Esophagus muscularis mucosa (tissue), 4 donors: ENCODE measurements at regions not wholly inside any gene's neighbourhood (a gene's known extent, or its start where the extent isn't known, plus 50 kb on each side); places are given as distances from the start of the nearest gene placed in this dataset.

Experiments used
- DNase-seq: peaks from one replicate; pipeline ENCODE4 v3.0.0-alpha.2; 2017; ENCODE audit errors: extremely low spot score
- H3K27ac ChIP-seq, 4 donors: fragments of 200-600 bp; sonication (generic); replicated peaks in 1 of 4; 1 replicate in 3 of 4; 2 replicates in 1 of 4; pipeline ENCODE4 v1.5.1; 2016 to 2019; ENCODE audit warnings: mild to moderate bottlenecking in 1 of 4
- H3K27me3 ChIP-seq, 4 donors: fragments of 200-600 bp; sonication (generic); one replicate each; pipeline versions ENCODE4 v1.5.1 to v1.6.0; 2016 to 2019
- H3K36me3 ChIP-seq, 4 donors: fragments of 200-600 bp; sonication (generic); one replicate each; pipeline ENCODE4 v1.5.1; 2016 to 2019
- H3K4me1 ChIP-seq, 4 donors: fragments of 200-600 bp; sonication (generic); one replicate each; pipeline ENCODE4 v1.5.1; 2016 to 2019
- H3K4me3 ChIP-seq, 4 donors: fragments of 200-600 bp; sonication (generic); 1 replicate in 2 of 4; 2 replicates in 2 of 4; pipeline ENCODE4 v1.5.1; 2016 to 2019; ENCODE audit warnings: mild to moderate bottlenecking in 4 of 4, moderate library complexity in 1 of 4
- H3K9me3 ChIP-seq, 4 donors: fragments of 200-600 bp; sonication (generic); 1 replicate in 3 of 4; 2 replicates in 1 of 4; pipeline ENCODE4 v1.5.1; 2016 to 2019
- EP300 ChIP-seq: sonication (generic); formaldehyde crosslinking; IDR thresholded peaks from one replicate; pipeline ENCODE4 v1.6.1; 2017; ENCODE audit warnings: antibody characterized with exemption
- POLR2A ChIP-seq: fragments of 450-650 bp; IDR thresholded peaks from one replicate; pipeline ENCODE4 v1.6.1; 2017; ENCODE audit warnings: antibody characterized with exemption, moderate library complexity, mild to moderate bottlenecking, low read depth
- POLR2AphosphoS5 ChIP-seq, 2 donors: sonication (generic); formaldehyde crosslinking; IDR thresholded peaks; one replicate each; pipeline ENCODE4 v1.6.1; 2017; ENCODE audit warnings: antibody characterized with exemption in 2 of 2
- WGBS: methylation state at CpG from one replicate; pipeline ENCODE4 v1.1.5; 2018; 5-methylcytosine and 5-hydroxymethylcytosine counted together
- intact Hi-C: fragments of 100-400 bp; cut with DNase I; formaldehyde crosslinking; loops from one replicate; pipeline ENCODE4 v1.15.1; 2023
- TF ChIP-seq, protein P1 (sequence below), 3 experiments: fragments of 200-600 bp in 2 of 3; fragments of 450-650 bp in 1 of 3; sonication (generic) in 2 of 3; IDR thresholded peaks; one replicate each; pipeline ENCODE4 v1.5.1; 2017 to 2019; ENCODE audit warnings: antibody characterized with exemption in 3 of 3, mild to moderate bottlenecking in 2 of 3, moderate library complexity in 1 of 3

DNA sequence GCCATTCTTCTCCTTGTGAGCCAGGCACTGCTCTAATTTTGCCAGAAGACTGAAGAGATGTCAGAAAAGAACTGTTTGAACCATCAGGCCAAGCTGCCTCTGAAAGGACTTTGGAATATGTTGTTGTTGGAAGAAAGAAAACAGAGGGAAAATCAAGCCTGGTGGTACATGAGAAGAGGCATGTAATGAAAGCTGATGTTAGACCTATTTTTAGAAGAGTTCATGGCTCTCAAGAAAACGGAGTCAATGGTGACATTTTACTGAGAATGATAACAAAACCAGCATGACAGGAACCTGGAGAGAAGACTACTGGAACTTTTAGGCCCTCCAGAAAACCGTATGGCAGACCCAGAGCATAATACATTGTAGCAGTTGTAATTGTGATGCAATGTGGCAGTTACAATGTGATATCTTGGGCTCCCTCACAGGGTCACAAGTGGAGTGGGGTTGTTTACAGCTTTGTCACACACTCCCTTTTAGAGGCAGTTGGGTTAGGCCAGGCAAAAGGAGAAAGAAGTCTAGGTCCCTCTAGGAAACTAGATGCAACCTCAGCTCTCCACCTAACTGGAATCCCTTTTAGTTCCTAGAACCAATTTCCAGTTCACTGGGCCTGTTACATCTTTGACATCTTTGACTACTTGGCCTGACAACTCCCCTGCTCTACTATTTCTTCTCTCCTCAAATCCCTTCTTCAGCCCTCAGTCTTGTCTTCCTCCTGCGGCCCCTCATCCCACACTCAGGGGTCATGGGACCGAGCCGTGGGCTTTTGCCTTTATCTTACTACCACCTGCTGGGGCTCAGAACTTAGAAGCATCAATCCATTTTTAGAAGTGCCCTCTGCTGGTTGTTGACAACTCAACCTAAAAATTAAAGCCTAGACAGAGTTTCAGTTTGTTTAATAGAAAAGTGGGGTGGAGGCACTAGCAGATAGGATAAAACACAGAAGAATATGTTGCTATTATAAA lies 61.2 kb upstream of the JAK2 start:
- intact Hi-C loops: loop anchor here (10.0 kb wide), 1 partner anchor 159 kb away; no protein-coding TSS in a partner anchor
- Histone ChIP-seq H3K4me3 (no peak overlapping the region), H3K36me3 (no peaks in the 10 kb centered on the region), H3K4me1 (no peaks in the 10 kb centered on the region), H3K27ac (no peak overlapping the region), H3K27me3 (no peaks in the 10 kb centered on the region), H3K9me3 (peaks cover 0 to 9% (median 3%) of the 10 kb centered on the region in 4 donors)
- WGBS: 65% methylated on average over 5 of the region's 5 CpGs
- no peak for TF ChIP-seq POLR2A
- TF ChIP-seq, protein P1, sequence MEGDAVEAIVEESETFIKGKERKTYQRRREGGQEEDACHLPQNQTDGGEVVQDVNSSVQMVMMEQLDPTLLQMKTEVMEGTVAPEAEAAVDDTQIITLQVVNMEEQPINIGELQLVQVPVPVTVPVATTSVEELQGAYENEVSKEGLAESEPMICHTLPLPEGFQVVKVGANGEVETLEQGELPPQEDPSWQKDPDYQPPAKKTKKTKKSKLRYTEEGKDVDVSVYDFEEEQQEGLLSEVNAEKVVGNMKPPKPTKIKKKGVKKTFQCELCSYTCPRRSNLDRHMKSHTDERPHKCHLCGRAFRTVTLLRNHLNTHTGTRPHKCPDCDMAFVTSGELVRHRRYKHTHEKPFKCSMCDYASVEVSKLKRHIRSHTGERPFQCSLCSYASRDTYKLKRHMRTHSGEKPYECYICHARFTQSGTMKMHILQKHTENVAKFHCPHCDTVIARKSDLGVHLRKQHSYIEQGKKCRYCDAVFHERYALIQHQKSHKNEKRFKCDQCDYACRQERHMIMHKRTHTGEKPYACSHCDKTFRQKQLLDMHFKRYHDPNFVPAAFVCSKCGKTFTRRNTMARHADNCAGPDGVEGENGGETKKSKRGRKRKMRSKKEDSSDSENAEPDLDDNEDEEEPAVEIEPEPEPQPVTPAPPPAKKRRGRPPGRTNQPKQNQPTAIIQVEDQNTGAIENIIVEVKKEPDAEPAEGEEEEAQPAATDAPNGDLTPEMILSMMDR (IDR thresholded peaks at IDR 0.05): peak in 2 of 3 experiments; percentile 14 to 23
- no peak for DNase-seq

DNA sequence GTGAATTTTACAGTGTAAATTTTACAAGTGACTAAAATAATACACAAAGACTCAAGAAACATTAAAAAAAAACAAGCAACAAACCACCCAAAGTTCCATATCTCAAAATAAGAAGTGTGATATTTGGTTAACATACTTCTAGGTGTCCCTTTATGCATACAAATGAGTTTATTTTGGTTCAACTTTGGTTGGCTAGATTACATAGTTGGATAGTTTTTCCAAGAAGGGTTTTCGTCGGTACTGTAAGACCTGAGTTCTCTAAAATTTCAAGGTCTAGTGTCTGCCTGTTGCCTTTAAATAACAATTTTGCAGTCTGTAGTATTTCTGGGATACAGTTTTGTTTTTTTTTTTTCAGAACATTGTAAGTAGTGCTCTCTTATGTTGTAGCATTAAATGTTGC lies 58.8 kb upstream of the JAK2 start:
- WGBS: 85% methylated on average over 2 of the region's 2 CpGs
- H3K27me3 ChIP-seq: no peaks in the 10 kb centered on the region
- H3K4me1 ChIP-seq: no peaks in the 10 kb centered on the region
- no peaks in the 10 kb centered on the region for H3K9me3 ChIP-seq
- no peak for DNase-seq
- H3K27ac ChIP-seq: no peak overlapping the region
- intact Hi-C loops: loop anchor here (10.0 kb wide), 1 partner anchor 161 kb away; no protein-coding TSS in a partner anchor
- H3K4me3 ChIP-seq: no peak overlapping the region
- TF ChIP-seq EP300 (no peak), POLR2A (no peak), POLR2AphosphoS5 (IDR thresholded peaks at IDR 0.05) (no peak)
- TF ChIP-seq, protein P1 (IDR thresholded peaks at IDR 0.05): no peak
- H3K36me3 ChIP-seq: no peaks in the 10 kb centered on the region

DNA sequence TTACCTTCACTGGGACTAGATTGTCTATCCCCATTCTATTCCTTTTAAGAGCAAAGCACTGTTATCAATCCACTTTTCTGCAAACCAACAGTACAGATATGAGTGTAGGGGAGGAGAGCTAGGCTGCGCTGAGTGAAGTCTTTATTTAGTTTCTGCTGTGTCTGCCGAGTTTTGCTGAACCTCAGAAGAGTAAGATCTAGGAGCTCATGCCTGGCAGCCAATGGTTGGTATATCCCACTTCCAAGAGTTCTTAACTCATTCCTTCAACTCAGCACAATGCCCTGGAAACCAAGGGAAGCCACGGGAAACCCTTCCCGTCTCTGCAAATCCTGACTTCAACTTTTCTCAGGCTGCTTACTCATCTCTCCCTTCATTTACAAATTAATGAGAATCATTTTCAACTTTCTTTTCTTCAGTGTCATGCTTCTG lies 58.0 kb upstream of the JAK2 start:
- WGBS: 30% methylated on average over 4 of the region's 4 CpGs
- no peak for DNase-seq
- no peak overlapping the region for H3K27ac ChIP-seq
- H3K4me3 ChIP-seq: no peak overlapping the region
- H3K4me1 ChIP-seq: no peaks in the 10 kb centered on the region
- no peaks in the 10 kb centered on the region for H3K27me3 ChIP-seq
- no peaks in the 10 kb centered on the region for H3K9me3 ChIP-seq
- intact Hi-C loops: loop anchor here (10.0 kb wide), 1 partner anchor 162 kb away; no protein-coding TSS in a partner anchor
- TF ChIP-seq POLR2AphosphoS5 (IDR thresholded peaks at IDR 0.05) (no peak), POLR2A (no peak)
- TF ChIP-seq, protein P1 (IDR thresholded peaks at IDR 0.05): no peak
- H3K36me3 ChIP-seq: no peaks in the 10 kb centered on the region

DNA sequence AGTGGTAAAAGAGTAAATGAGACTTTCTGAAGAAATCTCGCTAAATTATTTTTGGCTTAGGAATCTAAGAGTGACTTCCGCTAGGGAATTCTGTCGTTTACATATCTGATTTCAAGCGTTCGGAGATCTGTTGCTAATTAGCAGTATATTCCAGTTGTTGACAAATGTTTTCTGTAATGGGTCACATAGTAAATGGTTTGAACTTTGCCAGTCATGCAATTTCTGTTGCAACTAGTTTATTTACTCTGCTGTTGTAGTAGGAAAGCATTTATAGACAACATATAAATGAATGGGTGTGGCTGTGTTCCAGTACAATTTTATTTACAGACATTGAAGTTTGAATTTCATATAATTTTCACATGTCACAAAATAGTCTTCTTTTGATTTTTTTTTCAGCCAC lies 57.4 kb upstream of the JAK2 start:
- intact Hi-C loops: loop anchor here (10.0 kb wide), 1 partner anchor 163 kb away; no protein-coding TSS in a partner anchor
- no peak overlapping the region for H3K27ac ChIP-seq
- DNase-seq: no peak
- TF ChIP-seq EP300 (no peak), POLR2AphosphoS5 (IDR thresholded peaks at IDR 0.05) (no peak), POLR2A (no peak)
- TF ChIP-seq, protein P1 (IDR thresholded peaks at IDR 0.05): no peak
- no peaks in the 10 kb centered on the region for H3K9me3 ChIP-seq
- WGBS: 85% methylated on average over 5 of the region's 5 CpGs
- peaks cover 0 to under 1% (median 0%) of the 10 kb centered on the region in 4 donors for H3K4me1 ChIP-seq
- no peaks in the 10 kb centered on the region for H3K27me3 ChIP-seq
- H3K4me3 ChIP-seq: no peak overlapping the region
- H3K36me3 ChIP-seq: no peaks in the 10 kb centered on the region
